GM23338 (cell line): ENCODE measurements at regions not wholly inside any gene's neighbourhood (a gene's known extent, or its start where the extent isn't known, plus 50 kb on each side); places are given as distances from the start of the nearest gene placed in this dataset.

ENCODE experiments used
- CREB1 ChIP-seq: fragments of 250-450 bp; sonication (Bioruptor Pico); IDR thresholded peaks from 2 replicates; pipeline ENCODE4 v1.5.0; 2020; ENCODE audit warnings: low read depth, mild to moderate bottlenecking, moderate library complexity
- EZH2 ChIP-seq: fragments of 200-600 bp; sonication (generic); IDR thresholded peaks from one replicate; pipeline ENCODE4 v1.8.0; 2017; ENCODE audit warnings: antibody characterized with exemption, mild to moderate bottlenecking, low read depth; ENCODE audit not compliant: unreplicated experiment
- EZH2phosphoT487 ChIP-seq: fragments of 200-600 bp; sonication (generic); IDR thresholded peaks from one replicate; pipeline ENCODE4 v1.8.1; 2018; ENCODE audit warnings: antibody characterized with exemption; ENCODE audit not compliant: unreplicated experiment
- JUNB ChIP-seq: IDR thresholded peaks from one replicate; pipeline ENCODE4 v1.6.1; 2016; ENCODE audit warnings: antibody characterized with exemption; ENCODE audit not compliant: unreplicated experiment
- NANOG ChIP-seq: IDR thresholded peaks from 2 replicates; pipeline ENCODE4 v1.6.1; 2016; ENCODE audit warnings: antibody characterized with exemption, borderline replicate concordance
- POLR2AphosphoS5 ChIP-seq: IDR thresholded peaks from 2 replicates; pipeline ENCODE4 v1.6.1; 2016; ENCODE audit warnings: antibody characterized with exemption, low read depth
- STAT1 ChIP-seq: IDR thresholded peaks from one replicate; pipeline ENCODE4 v1.6.1; 2016; ENCODE audit warnings: antibody characterized with exemption; ENCODE audit not compliant: unreplicated experiment
- ZNF114 ChIP-seq: fragments of 250-450 bp; sonication (Bioruptor Pico); IDR thresholded peaks from 2 replicates; pipeline ENCODE4 v1.5.0; 2020; ENCODE audit warnings: mild to moderate bottlenecking, moderate library complexity
- TF ChIP-seq, protein P1 (sequence below), 2 experiments: fragments of 200-600 bp in 1 of 2; sonication (generic) in 1 of 2; conservative IDR thresholded peaks; 2 replicates each; pipeline versions ENCODE4 v1.5.1 to v1.6.1; 2016 to 2017; ENCODE audit warnings: antibody characterized with exemption in 2 of 2, low read depth in 2 of 2, mild to moderate bottlenecking in 2 of 2, moderate library complexity in 1 of 2
- TF ChIP-seq, protein P2 (sequence below): IDR thresholded peaks from one replicate; pipeline ENCODE4 v1.6.1; 2018; ENCODE audit warnings: antibody characterized with exemption; ENCODE audit not compliant: unreplicated experiment
- TF ChIP-seq, protein P3 (sequence below): IDR thresholded peaks from 2 replicates; pipeline ENCODE4 v1.6.1; 2016; ENCODE audit warnings: antibody characterized with exemption

DNA sequence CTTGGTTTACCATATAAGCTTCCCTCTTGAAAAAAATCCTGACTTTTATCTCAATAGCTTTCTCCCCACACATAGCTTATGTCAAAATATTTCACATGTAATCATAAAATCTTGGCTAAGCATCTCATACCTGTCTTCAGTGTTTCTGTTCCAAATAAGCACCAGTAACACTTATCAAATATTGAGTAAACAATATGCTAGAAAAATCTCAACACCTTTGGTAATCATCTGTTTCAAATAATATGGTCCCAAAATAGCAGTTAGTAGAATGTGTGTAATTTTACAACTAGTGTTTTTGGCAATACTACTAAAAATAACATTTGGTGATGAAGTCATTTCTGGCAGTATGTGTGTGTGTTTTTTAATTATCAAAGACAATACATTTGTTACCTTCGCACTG, 2138.2 kb downstream of the PCDH7 start:
- no peak for TF ChIP-seq EZH2phosphoT487
- TF ChIP-seq NANOG, result no peak
- no peak for TF ChIP-seq EZH2
- TF ChIP-seq, protein P1, sequence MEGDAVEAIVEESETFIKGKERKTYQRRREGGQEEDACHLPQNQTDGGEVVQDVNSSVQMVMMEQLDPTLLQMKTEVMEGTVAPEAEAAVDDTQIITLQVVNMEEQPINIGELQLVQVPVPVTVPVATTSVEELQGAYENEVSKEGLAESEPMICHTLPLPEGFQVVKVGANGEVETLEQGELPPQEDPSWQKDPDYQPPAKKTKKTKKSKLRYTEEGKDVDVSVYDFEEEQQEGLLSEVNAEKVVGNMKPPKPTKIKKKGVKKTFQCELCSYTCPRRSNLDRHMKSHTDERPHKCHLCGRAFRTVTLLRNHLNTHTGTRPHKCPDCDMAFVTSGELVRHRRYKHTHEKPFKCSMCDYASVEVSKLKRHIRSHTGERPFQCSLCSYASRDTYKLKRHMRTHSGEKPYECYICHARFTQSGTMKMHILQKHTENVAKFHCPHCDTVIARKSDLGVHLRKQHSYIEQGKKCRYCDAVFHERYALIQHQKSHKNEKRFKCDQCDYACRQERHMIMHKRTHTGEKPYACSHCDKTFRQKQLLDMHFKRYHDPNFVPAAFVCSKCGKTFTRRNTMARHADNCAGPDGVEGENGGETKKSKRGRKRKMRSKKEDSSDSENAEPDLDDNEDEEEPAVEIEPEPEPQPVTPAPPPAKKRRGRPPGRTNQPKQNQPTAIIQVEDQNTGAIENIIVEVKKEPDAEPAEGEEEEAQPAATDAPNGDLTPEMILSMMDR (conservative IDR thresholded peaks at IDR 0.05; ENCODE audit: low read depth in 2 of 2), result no peak
- TF ChIP-seq, protein P2, sequence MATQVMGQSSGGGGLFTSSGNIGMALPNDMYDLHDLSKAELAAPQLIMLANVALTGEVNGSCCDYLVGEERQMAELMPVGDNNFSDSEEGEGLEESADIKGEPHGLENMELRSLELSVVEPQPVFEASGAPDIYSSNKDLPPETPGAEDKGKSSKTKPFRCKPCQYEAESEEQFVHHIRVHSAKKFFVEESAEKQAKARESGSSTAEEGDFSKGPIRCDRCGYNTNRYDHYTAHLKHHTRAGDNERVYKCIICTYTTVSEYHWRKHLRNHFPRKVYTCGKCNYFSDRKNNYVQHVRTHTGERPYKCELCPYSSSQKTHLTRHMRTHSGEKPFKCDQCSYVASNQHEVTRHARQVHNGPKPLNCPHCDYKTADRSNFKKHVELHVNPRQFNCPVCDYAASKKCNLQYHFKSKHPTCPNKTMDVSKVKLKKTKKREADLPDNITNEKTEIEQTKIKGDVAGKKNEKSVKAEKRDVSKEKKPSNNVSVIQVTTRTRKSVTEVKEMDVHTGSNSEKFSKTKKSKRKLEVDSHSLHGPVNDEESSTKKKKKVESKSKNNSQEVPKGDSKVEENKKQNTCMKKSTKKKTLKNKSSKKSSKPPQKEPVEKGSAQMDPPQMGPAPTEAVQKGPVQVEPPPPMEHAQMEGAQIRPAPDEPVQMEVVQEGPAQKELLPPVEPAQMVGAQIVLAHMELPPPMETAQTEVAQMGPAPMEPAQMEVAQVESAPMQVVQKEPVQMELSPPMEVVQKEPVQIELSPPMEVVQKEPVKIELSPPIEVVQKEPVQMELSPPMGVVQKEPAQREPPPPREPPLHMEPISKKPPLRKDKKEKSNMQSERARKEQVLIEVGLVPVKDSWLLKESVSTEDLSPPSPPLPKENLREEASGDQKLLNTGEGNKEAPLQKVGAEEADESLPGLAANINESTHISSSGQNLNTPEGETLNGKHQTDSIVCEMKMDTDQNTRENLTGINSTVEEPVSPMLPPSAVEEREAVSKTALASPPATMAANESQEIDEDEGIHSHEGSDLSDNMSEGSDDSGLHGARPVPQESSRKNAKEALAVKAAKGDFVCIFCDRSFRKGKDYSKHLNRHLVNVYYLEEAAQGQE, result no peak
- TF ChIP-seq, protein P3, sequence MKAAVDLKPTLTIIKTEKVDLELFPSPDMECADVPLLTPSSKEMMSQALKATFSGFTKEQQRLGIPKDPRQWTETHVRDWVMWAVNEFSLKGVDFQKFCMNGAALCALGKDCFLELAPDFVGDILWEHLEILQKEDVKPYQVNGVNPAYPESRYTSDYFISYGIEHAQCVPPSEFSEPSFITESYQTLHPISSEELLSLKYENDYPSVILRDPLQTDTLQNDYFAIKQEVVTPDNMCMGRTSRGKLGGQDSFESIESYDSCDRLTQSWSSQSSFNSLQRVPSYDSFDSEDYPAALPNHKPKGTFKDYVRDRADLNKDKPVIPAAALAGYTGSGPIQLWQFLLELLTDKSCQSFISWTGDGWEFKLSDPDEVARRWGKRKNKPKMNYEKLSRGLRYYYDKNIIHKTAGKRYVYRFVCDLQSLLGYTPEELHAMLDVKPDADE, result no peak
- TF ChIP-seq POLR2AphosphoS5, result no peak
- TF ChIP-seq JUNB, result no peak
- TF ChIP-seq CREB1 (CRISPR knock-in tag), result no peak
- no peak for TF ChIP-seq STAT1
- TF ChIP-seq ZNF114 (CRISPR knock-in tag), result no peak
